GM21367 (cell line): ENCODE measurements at regions not wholly inside any gene's neighbourhood (a gene's known extent, or its start where the extent isn't known, plus 50 kb on each side); places are given as distances from the start of the nearest gene placed in this dataset.
"Not testable (repeated sequence)": the region's sequence is repeated elsewhere in the genome, so short reads cannot be mapped to it uniquely, and the experiment has no call there.

ENCODE experiments used
- ATAC-seq: cut with Tn5 transposase; IDR thresholded peaks from one replicate; pipeline ENCODE4 v1.9.1; 2021; ENCODE audit not compliant: unreplicated experiment

DNA sequence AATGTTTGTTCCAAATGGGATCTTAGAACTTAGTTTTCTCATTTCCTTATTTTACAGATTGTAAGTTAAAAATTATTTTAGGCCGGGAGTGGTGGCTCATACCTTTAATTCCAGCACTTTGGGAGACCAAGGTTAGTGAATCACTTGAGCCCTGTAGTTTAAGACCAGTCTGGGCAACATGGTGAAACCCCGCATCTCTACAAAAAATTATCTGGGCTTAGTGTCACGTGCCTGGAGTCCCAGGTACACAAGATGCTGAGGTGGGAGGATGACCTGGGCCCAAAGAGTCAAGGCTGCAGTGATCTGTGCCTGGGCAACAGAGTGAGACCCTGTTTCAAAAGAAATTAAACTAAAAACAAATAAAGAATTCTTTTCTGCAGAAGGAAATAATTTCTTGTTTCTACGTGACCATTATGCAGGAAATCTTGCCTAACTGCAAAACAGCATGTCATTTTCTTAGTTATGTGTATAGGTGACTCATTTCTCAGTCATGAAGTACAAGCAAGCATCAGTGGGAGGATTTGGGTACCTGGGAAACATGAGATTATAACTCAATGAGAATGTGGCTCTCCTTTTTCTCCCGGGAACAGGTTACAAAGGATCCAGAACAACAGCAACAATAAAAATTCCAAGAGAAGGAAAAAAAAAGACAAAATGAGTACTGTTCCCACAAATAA is 375.1 kb upstream of the ST8SIA4 start:
- no peak for ATAC-seq

DNA sequence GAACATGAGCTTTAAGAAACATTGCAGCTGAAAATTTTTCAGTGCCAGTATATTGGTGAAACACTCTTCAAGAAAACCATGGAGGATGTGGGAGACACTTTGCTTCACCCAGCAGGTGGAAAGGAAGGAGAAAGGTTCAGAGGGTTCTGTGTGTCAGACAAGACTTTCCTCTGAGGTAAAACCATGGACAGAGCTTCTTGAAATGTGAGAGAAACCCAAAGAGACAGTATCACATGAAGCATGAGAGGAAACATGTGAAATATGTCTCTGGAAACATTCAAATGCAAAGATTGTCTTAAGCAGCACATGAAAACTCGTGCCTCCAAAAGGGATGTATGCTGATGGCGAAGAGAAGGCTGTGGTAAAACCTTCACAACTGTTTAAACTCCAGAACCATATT is 368.9 kb upstream of the ST8SIA4 start:
- ATAC-seq = no peak

DNA sequence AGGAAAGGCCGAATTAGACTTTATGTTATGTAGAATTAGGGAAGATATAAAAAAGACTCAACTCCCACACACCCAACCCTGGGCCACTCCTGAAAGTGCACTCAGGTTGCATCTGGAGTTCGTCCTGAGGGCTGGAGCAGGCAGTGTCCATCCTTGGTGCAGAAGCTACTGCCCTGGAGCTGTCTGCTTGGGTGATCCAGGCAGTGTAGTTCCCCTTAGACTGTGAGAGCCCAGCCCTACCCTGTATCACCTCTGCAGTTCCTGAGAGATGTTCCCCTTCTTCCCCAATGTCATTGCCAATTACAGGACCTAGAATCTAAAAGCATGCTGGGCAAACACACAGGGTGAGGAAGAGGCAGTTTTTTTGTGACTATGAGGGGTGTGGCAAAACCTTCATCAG is 368.3 kb upstream of the ST8SIA4 start:
- no peak for ATAC-seq

DNA sequence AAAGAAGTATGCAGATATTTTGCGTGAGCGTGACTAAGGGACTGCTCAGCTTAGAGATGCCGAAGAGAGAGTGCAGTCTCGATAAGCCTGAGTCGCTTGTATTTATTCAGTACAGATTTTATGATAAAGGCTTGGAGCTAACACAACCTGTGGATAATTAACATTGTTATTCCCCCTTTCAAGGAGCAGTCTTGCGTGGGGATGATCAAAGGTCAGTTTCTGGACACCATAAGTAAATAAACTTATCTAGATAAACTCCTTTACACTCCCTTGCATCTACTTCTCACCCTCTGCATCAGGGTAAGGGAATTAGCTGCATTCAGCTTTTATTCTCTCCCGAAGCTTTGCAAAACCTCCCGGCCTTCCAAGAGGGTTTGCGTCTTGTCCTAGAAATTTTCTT is 357.8 kb upstream of the ST8SIA4 start:
- no peak for ATAC-seq

DNA sequence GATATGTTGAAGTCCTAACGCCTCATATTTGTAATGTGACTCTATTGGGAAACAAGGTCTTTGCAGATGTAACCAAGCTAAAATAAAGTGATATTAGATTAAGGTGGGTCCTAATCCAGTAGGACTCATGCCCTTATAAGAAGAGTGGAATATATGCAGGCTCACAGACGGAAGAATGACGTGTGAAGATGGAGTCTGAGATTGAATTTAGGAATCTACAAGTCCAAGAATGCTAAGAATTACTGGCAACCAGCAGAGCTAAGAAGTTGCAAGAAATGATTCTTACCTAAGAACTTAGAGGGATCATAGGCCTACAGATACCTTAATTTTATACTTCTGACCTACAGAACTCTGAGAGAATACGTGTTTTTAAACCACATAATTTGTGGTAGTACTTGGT is 350.0 kb upstream of the ST8SIA4 start:
- no peak for ATAC-seq

DNA sequence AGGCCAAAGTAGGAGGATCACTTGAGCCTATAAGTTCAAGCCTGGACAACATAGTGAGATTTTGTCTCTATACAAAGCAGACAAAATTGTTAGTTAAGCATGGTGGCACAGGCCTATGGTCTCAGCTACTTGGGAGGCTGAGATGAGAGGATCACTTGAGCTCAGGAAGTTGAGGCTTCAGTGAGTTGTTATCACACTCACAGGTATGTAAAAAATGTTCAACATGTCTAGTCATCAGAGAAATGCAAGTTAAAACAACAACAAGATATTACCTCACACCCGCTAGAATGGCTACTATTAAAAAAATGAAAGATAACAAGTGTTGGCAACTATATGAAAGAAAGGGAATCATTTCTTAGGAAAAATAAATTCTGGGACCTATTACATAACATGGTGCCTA is 341.5 kb upstream of the ST8SIA4 start:
- ATAC-seq = no peak

DNA sequence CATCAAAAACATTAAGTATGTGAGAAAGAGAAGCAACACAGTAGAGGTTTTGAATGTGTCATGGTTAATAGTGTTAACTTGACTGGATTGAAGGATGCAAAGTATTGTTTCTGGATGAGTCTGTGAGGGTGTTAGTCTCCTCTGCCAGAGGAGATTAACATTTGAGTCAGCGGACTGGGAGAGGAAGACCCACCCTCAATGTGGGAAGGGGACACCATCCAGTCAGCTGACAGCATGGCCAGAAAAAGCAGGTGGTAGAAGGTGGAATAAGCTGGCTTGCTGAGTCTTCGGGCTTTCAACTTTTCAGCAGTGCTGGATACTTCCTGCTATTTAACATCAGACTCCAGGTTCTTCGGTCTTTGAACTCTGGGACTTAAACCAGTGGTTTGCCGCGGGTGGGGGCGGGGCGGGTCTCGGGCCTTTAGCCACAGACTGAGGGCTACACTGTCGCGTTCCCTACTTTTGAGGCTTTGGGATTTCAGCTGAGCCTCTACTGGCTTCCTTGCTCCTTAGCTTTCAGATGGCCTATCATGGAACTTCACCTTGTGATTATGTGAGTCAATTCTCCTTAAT is 309.9 kb upstream of the ST8SIA4 start:
- no peak for ATAC-seq

DNA sequence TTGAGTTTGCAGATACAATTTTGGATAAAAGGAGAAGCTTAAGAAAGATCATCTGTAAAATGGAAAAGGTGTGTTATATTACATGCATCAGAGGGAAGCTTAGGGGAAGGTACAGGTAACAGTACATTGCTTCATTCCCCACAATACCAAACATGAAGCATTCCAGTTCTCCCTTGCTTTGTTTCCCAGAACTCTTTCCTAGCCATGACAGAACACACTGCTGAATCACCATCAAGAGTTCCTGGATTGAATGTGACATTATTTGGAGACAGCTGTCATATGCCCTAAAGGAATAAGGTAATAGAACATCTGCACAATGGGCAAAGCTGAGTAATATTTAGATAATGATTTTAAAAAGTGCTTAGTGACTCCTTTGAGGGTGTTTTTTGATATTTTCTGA is 303.5 kb upstream of the ST8SIA4 start:
- no peak for ATAC-seq

DNA sequence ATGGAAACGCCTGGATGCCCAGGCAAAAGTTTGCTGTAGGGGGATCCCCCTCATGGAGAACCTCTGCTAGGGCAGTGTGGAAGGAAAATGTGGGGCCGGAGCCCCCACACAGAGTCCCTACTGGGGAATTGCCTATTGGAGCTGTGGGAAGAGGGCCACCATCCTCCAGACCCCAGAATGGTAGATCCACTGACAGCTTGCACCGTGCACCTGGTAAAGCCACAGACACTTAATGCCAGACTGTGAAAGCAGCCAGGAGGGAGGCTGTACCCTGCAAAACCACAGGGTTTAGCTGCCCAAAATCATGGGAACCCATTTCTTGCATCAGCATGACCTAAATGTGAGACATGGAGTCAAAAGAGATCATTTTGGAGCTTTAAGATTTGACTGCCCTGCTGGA is 302.0 kb upstream of the ST8SIA4 start:
- ATAC-seq = not testable (repeated sequence)

DNA sequence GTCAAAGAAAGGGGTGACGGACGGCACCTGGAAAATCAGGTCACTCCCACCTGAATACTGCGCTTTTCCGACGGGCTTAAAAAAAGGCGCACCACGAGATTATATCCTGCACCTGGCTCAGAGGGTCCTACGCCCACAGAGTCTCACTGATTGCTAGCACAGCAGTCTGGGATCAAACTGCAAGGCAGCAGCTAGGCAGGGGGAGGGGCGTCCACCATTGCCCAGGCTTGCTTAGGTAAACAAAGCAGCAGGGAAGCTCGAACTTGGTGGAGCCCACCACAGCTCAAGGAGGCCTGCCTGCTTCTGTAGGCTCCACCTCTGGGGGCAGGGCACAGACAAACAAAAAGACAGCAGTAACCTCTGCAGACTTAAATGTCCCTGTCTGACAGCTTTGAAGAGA is 277.3 kb upstream of the ST8SIA4 start:
- ATAC-seq = not testable (repeated sequence)

DNA sequence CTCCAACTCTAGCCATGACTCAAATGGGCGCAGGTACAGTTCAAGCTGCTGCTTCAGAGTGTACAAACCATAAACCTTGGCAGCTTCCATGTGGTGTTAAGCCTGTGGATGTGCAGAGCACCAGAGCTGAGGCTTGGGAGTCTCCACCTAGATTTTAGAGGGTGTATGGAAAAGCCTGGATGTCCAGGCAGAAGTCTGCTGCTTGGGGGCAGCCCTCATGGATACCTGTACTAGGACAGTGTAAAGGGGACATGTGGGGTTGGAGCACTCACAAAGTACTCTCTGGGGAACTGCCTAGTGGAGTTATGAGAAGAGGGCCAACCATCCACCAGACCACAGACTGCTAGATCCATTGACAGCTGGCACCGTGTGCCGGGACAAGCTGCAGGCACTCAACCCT is 273.5 kb upstream of the ST8SIA4 start:
- no peak for ATAC-seq

DNA sequence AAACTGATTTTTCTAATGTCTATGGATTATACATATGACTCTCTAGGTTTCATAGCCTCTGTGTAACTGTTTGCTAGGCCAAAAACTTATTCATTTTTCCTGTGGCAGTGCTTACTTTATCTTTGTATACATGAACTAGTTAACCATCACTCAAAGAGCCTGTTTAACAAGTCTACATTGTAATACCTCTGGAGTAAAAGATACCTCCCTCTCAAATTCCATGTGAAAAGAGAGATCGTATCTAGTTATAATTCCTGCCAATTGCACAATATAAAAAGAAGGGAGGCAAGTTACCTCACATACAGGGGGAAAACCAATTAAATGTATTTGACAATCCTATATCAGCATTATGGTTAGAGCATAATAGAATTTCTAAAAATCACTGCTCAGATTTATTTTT is 271.9 kb upstream of the ST8SIA4 start:
- ATAC-seq = no peak

DNA sequence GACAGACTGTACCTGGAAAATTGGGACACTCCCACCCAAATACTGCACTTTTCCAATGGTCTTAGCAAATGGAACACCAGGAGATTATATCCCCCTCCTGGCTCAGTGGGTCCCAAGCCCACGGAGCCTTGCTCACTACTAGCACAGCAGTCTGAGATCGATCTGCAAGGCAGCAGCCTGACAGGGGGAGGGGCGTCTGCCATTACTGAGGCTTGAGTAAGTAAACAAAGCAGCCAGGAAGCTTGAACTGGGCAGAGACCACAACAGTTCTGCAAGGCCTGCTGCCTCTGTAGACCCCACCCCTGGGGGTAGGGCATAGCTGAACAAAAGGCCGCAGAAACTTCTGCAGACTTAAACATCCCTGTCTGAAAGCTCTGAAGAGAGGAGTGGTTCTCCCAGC is 260.0 kb upstream of the ST8SIA4 start:
- ATAC-seq = no peak

DNA sequence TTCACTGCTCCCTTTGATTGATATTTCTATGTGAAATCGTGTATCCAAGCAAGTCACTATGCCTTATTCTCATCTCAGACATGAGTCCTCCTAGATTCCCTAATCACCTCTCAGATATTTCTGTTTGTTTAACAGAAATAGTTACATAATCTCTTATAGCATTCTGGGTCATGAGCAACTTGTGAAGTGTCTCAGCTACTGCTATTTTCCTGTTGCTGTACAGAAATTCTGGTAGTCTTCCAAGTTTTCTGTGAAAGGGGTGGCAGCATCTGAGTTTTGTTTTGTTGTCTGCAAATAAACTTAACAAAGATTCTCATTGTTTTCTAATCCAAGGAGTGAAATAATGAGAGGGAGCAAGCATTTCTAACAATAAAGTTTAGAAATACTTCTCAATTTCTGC is 256.9 kb upstream of the ST8SIA4 start:
- ATAC-seq = no peak

DNA sequence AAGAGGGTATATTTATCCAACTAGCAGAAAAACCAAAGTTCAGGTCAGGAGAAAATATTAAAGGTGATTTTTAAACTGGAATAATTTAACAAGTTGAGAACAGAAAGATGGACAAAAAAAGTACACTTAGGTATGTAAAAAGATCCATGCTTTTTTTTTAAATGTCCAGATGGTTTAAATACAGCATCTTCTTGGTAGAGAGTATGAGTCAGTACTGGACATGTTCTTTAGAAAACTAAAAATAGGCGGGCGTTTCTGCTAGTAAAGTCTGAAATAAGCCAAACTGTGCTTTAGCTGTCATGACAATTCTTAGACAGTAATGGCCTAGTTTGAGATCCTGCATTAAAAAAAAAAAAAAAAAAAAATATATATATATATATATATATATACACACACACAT is 255.9 kb upstream of the ST8SIA4 start:
- ATAC-seq = no peak

DNA sequence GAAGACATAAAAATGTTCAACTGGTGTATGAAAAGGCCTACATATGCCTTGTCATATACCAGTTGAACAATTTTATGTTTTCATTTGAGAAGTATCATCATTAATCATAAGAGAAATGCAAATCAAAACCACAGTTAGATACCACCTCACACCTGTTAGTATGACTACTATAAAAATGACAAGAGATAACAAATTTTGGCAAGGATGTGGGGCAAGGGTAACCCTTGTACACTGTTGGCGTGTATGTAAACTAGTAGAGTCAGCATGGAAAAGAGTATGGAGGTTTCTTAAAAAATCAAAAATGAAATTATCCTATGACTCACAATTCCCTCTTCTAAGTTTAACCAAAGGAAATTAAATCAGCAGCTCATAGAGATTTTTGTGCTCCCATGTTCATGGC is 250.4 kb upstream of the ST8SIA4 start:
- ATAC-seq = no peak

DNA sequence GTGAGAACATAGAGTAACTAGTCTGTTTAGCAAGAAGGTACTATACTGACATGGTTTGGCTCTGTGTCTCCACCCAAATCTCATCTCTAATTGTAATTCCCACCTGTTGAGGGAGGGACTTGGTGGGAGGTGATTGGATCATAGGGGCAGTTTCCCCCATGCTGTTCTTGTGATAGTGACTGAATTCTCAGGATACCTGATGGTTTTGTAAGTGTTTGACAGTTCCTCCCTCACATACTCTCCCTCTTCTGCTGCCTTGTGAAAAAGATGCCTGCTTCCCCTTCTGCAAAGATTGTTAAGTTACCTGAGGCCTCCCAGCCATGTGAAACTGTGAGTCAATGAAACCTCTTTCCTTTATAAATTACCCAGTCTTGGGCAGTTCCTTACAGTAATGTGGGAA is 240.4 kb upstream of the ST8SIA4 start:
- no peak for ATAC-seq

DNA sequence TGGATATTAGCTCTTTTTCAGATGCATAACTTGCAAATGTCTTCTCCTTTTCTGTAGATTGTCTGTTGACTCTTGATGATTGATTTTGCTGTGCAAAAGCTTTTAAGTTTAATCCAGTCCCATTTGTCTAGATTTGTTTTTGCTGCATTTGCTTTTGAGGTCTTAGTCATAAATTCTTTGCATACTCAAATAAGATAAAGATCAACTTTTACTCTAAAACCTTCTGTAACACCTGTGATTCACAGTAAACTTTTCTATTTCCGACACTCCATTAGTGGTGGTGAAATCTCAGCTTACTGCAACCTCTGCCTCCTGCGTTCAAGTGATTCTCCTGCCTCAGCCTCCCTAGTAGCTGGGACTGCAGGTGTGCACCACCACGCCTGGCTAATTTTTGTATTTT is 239.0 kb upstream of the ST8SIA4 start:
- no peak for ATAC-seq

DNA sequence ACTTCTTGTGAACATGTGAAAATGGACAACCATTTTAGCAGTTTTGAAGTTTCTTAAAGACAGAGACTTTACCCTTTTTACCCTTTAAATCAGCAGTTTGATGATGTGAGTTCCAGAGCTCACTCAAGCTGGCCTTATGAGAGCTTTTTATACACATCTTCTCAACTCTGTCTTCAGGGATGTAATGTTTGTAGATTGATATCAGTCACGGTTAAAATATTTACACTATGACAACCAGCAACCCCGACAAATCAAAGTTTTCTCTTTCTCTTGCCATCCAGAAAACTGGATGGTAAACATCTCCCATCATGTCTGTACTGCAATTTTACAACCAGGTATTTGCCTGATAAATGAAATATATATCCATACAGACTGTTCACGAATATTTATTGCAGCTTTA is 233.4 kb upstream of the ST8SIA4 start:
- no peak for ATAC-seq

DNA sequence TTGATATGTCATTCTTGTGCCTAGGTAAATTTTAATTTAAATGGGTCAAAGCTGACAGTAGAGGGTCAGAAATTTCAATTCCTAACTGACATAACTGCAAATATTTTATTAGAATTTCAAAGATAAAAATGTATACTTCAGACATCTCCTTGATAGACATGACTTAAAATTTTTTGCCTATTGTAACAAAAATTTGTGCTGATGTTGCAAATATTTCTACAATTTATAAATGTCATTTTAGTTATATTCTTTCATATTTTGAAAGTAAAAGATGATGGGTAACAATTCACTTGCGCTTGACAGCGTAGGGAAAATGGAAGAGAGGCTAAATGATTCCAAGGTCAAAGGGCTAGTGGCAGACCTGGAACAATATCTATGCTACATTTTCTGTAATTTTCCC is 220.3 kb upstream of the ST8SIA4 start:
- no peak for ATAC-seq

DNA sequence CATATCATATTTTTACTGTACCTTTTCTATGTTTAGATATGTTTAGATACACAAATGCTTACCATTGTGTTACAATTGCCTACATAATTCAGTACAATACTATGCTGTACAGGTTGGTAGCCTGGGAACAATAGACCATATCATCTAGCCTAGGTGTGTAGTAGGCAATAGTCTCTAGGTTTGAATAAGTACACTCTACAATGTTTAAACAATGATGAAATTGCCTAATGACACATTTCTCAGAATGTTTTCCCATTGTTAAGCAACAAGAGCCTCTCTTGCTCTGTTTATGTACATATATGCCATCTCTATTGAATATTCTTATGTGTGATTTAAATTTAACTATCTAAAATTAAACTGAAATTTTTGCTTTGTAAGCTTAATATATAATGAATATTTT is 209.6 kb upstream of the ST8SIA4 start:
- no peak for ATAC-seq

DNA sequence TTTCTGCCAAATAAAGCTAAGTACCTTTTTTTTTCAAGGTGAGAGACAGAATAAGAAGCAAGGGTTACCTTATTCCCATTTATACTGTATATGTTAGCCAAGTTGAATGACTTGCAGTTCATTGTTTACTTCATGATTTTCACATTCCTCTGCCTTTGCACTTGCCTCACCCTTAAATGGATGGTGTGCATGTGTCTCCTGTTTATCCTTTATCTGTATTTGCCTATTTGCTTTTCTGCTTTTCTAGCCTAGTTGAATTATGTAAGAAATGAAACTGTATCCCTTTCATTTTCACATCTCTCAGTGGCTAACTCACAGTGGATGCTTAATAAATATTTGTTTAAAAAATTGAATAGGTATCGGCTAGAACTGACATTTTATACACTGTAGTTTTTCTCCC is 200.8 kb upstream of the ST8SIA4 start:
- ATAC-seq = no peak

DNA sequence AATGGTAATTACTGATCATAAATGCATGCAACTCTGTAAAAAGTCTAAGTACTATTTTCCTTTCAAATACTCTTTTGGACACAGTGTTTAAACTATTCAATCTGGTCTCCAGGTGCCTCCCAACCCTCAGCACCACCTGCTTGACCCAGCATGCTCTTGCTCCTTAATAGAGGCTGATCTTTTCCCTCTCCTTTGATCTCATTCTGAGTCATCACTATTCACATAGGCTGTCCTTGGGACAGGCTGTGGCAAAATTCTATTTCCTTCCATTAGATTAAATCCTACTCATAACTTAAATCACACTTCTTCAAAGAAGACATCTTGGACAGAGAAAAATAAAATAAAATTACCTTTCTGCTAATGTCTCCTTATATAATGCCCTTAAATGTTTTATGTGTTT is 199.4 kb upstream of the ST8SIA4 start:
- ATAC-seq = no peak
